CD14-positive monocyte (primary cell): ENCODE measurements at regions not wholly inside any gene's neighbourhood (a gene's known extent, or its start where the extent isn't known, plus 50 kb on each side); places are given as distances from the start of the nearest gene placed in this dataset.

Experiments used
- DNase-seq, 3 donors: peaks; one replicate each; pipeline ENCODE4 v3.0.0-alpha.2; 2011 to 2022
- H2AFZ ChIP-seq: 2 replicates; pipeline ENCODE4 v1.6.0; 2012; ENCODE audit warnings: mild to moderate bottlenecking, low read depth, low read length, inconsistent platforms; ENCODE audit not compliant: insufficient read depth, poor library complexity, severe bottlenecking
- H3K27ac ChIP-seq, 2 donors: 1 replicate in 1 of 2; 2 replicates in 1 of 2; pipeline ENCODE4 v1.5.1; 2012 to 2013; ENCODE audit warnings: low read length in 2 of 2, control low read depth in 1 of 2, inconsistent platforms in 1 of 2, low read depth in 1 of 2, mild to moderate bottlenecking in 1 of 2
- H3K27me3 ChIP-seq, 2 donors: one replicate each; pipeline versions ENCODE4 v1.6.0 to v1.6.1; 2011 to 2013; ENCODE audit warnings: low read length in 2 of 2; ENCODE audit not compliant: control insufficient read depth in 2 of 2, insufficient read depth in 2 of 2
- H3K36me3 ChIP-seq, 2 donors: replicated peaks in 1 of 2; 1 replicate in 1 of 2; 2 replicates in 1 of 2; pipeline versions ENCODE4 v1.5.1 to v1.6.1; 2012 to 2013; ENCODE audit warnings: low read length in 2 of 2, control low read depth in 1 of 2, inconsistent platforms in 1 of 2, mild to moderate bottlenecking in 1 of 2; ENCODE audit not compliant: insufficient read depth in 2 of 2, control insufficient read depth in 1 of 2
- H3K4me1 ChIP-seq, 2 donors: 1 replicate in 1 of 2; 2 replicates in 1 of 2; pipeline versions ENCODE4 v1.5.1 to v1.6.1; 2012 to 2013; ENCODE audit warnings: low read length in 2 of 2, control low read depth in 1 of 2, inconsistent platforms in 1 of 2, mild to moderate bottlenecking in 1 of 2, moderate library complexity in 1 of 2; ENCODE audit not compliant: insufficient read depth in 2 of 2, control insufficient read depth in 1 of 2
- H3K4me2 ChIP-seq: replicated peaks from 2 replicates; pipeline ENCODE3; 2012; ENCODE audit warnings: low read length, moderate library complexity, mild to moderate bottlenecking; ENCODE audit not compliant: poor library complexity, severe bottlenecking; ENCODE audit errors: extremely low read depth
- H3K4me3 ChIP-seq, 3 experiments: fragments of 200-600 bp in 1 of 3; sonication (generic) in 1 of 3; replicated peaks in 1 of 3; 1 replicate in 2 of 3; 2 replicates in 1 of 3; pipeline ENCODE4 v1.5.1; 2011 to 2013; ENCODE audit warnings: low read length in 3 of 3, mild to moderate bottlenecking in 3 of 3, control low read depth in 2 of 3, low read depth in 2 of 3, inconsistent platforms in 1 of 3, moderate library complexity in 1 of 3
- H3K79me2 ChIP-seq: 2 replicates; pipeline ENCODE4 v1.6.0; 2012; ENCODE audit warnings: mild to moderate bottlenecking, control low read depth, inconsistent platforms, low read length, moderate library complexity; ENCODE audit not compliant: insufficient read depth
- H3K9ac ChIP-seq: 2 replicates; pipeline ENCODE4 v1.6.0; 2017; ENCODE audit warnings: low read length, mild to moderate bottlenecking; ENCODE audit not compliant: insufficient read depth, poor library complexity, severe bottlenecking
- H3K9me3 ChIP-seq, 2 donors: replicated peaks in 1 of 2; 1 replicate in 1 of 2; 2 replicates in 1 of 2; pipeline versions ENCODE4 v1.5.1 to v1.6.1; 2012 to 2013; ENCODE audit warnings: low read length in 2 of 2, control low read depth in 1 of 2; ENCODE audit not compliant: control insufficient read depth in 1 of 2, insufficient read depth in 1 of 2
- H4K20me1 ChIP-seq: 2 replicates; pipeline ENCODE4 v1.6.0; 2012; ENCODE audit warnings: mild to moderate bottlenecking, low read length, control low read depth, moderate library complexity; ENCODE audit not compliant: insufficient read depth
- H3K27ac Mint-ChIP-seq, 7 donors: one replicate each; pipeline ENCODE4 v1.8.0; 2020; ENCODE audit warnings: mild to moderate bottlenecking in 7 of 7, mixed read lengths in 7 of 7, moderate library complexity in 6 of 7, inconsistent platforms in 2 of 7
- H3K27me3 Mint-ChIP-seq, 3 donors: one replicate each; pipeline ENCODE4 v1.8.0; 2021 to 2022; ENCODE audit warnings: low read depth in 3 of 3, mild to moderate bottlenecking in 3 of 3, mixed read lengths in 3 of 3, moderate library complexity in 3 of 3, inconsistent platforms in 1 of 3
- H3K36me3 Mint-ChIP-seq, 2 donors: one replicate each; pipeline ENCODE4 v1.8.0; 2020; ENCODE audit warnings: mixed read lengths in 2 of 2, inconsistent platforms in 1 of 2, mild to moderate bottlenecking in 1 of 2
- H3K4me1 Mint-ChIP-seq: one replicate; pipeline ENCODE4 v1.8.0; 2020; ENCODE audit warnings: mild to moderate bottlenecking, mixed read lengths
- H3K4me3 Mint-ChIP-seq, 2 donors: one replicate each; pipeline ENCODE4 v1.8.0; 2020; ENCODE audit warnings: mild to moderate bottlenecking in 2 of 2, mixed read lengths in 2 of 2, moderate library complexity in 1 of 2
- H3K9me3 Mint-ChIP-seq, 7 donors: one replicate each; pipeline ENCODE4 v1.8.0; 2020 to 2022; ENCODE audit warnings: mixed read lengths in 7 of 7, mild to moderate bottlenecking in 6 of 7, moderate library complexity in 6 of 7, inconsistent platforms in 2 of 7
- CTCF ChIP-seq: fragments of 200-600 bp; IDR thresholded peaks from one replicate; pipeline ENCODE4 v1.8.0; 2022; ENCODE audit warnings: antibody characterized with exemption, mild to moderate bottlenecking
- WGBS: methylation state at CpG from one replicate; pipeline ENCODE4 v1.1.5; 2013; ENCODE audit warnings: missing lambda C conversion rate; ENCODE audit not compliant: insufficient coverage; 5-methylcytosine and 5-hydroxymethylcytosine counted together
- intact Hi-C, 2 donors: fragments of 100-400 bp; cut with micrococcal nuclease; formaldehyde crosslinking; loops; one replicate each; pipeline versions ENCODE4 v1.15.0 to v1.15.1; 2023

- no peak for DNase-seq
- no peak for TF ChIP-seq CTCF
- Histone ChIP-seq H3K4me2 (no peak overlapping the region), H3K36me3 (no peaks in the 10 kb centered on the region), H3K27me3 (no peaks in the 10 kb centered on the region), H2AFZ (no peak overlapping the region), H3K4me1 (no peaks in the 10 kb centered on the region), H3K4me3 (no peak overlapping the region), H3K27ac (no peak overlapping the region), H3K9me3 (peaks cover 0 to 3% of the 10 kb centered on the region in 2 donors), H3K9ac (no peak overlapping the region), H4K20me1 (no peaks in the 10 kb centered on the region), H3K79me2 (no peaks in the 10 kb centered on the region)
- Mint-ChIP-seq H3K4me3 (no peak overlapping the region), H3K27ac (no peak overlapping the region), H3K4me1 (no peaks in the 10 kb centered on the region), H3K9me3 (peaks cover 0 to 11% (median 7%) of the 10 kb centered on the region in 7 donors), H3K27me3 (no peaks in the 10 kb centered on the region), H3K36me3 (no peaks in the 10 kb centered on the region)
- no CpG with 5 or more reads among the region's 2 CpGs for WGBS
- intact Hi-C loops: no loop called here
These were observed 525.8 kb downstream of the KIF20B start for GRCh38 chr10:90227217-90227656.

GRCh38 chr10:90227786-90228185, 526.4 kb downstream of the KIF20B start:
- H3K36me3 Mint-ChIP-seq: no peaks in the 10 kb centered on the region
- peaks cover 0 to 11% (median 7%) of the 10 kb centered on the region in 7 donors for H3K9me3 Mint-ChIP-seq
- Histone ChIP-seq H3K27ac (no peak overlapping the region), H2AFZ (no peak overlapping the region), H4K20me1 (no peaks in the 10 kb centered on the region), H3K4me1 (no peaks in the 10 kb centered on the region), H3K27me3 (no peaks in the 10 kb centered on the region), H3K9me3 (peaks cover 0 to 3% of the 10 kb centered on the region in 2 donors), H3K4me2 (no peak overlapping the region), H3K36me3 (no peaks in the 10 kb centered on the region), H3K9ac (no peak overlapping the region), H3K79me2 (no peaks in the 10 kb centered on the region), H3K4me3 (no peak overlapping the region)
- DNase-seq: no peak
- no CpG with 5 or more reads among the region's 2 CpGs for WGBS
- intact Hi-C loops: no loop called here
- no peaks in the 10 kb centered on the region for H3K4me1 Mint-ChIP-seq
- H3K27me3 Mint-ChIP-seq: no peaks in the 10 kb centered on the region
- no peak overlapping the region for H3K4me3 Mint-ChIP-seq
- TF ChIP-seq CTCF: no peak
- H3K27ac Mint-ChIP-seq: no peak overlapping the region
